Endodermal cell (in vitro differentiated cells): ENCODE measurements at regions not wholly inside any gene's neighbourhood (a gene's known extent, or its start where the extent isn't known, plus 50 kb on each side); places are given as distances from the start of the nearest gene placed in this dataset.
A peak's percentile ranks its signal among the peaks of the same experiment; 100 is the strongest.

Source experiments
- DNase-seq: peaks from one replicate; pipeline ENCODE4 v3.0.0-alpha.2; 2017
- H3K27ac ChIP-seq: 2 replicates; pipeline ENCODE4 v1.5.1; 2013; ENCODE audit warnings: mild to moderate bottlenecking, low read depth, low read length, moderate library complexity
- H3K27me3 ChIP-seq: 2 replicates; pipeline ENCODE4 v1.6.1; 2013; ENCODE audit warnings: mild to moderate bottlenecking, low read length, moderate library complexity; ENCODE audit not compliant: insufficient read depth, control insufficient read depth, poor library complexity, severe bottlenecking
- H3K36me3 ChIP-seq: 2 replicates; pipeline ENCODE4 v1.7.0; 2013; ENCODE audit warnings: mild to moderate bottlenecking, low read length, moderate library complexity; ENCODE audit not compliant: control insufficient read depth, insufficient read depth
- H3K4me1 ChIP-seq: one replicate; pipeline ENCODE4 v1.7.0; 2013; ENCODE audit warnings: low read length; ENCODE audit not compliant: control insufficient read depth, insufficient read depth
- H3K4me3 ChIP-seq: 2 replicates; pipeline ENCODE4 v1.5.1; 2013; ENCODE audit warnings: mild to moderate bottlenecking, low read length, moderate library complexity
- H3K9ac ChIP-seq: 2 replicates; pipeline ENCODE4 v1.6.1; 2013; ENCODE audit warnings: mild to moderate bottlenecking, low read length, moderate library complexity; ENCODE audit not compliant: poor library complexity, severe bottlenecking; ENCODE audit errors: extremely low read depth
- H3K9me3 ChIP-seq: 2 replicates; pipeline ENCODE4 v1.6.1; 2013; ENCODE audit warnings: mild to moderate bottlenecking, low read length, moderate library complexity; ENCODE audit not compliant: control insufficient read depth
- H3K27ac Mint-ChIP-seq: 2 replicates; pipeline ENCODE4 v1.8.0; 2020; ENCODE audit warnings: mixed read lengths
- H3K27me3 Mint-ChIP-seq: 2 replicates; pipeline ENCODE4 v1.8.0; 2021; ENCODE audit warnings: mild to moderate bottlenecking, mixed read lengths; ENCODE audit not compliant: insufficient read depth
- H3K36me3 Mint-ChIP-seq: 2 replicates; pipeline ENCODE4 v1.8.0; 2020; ENCODE audit warnings: low read depth, mixed read lengths
- H3K4me1 Mint-ChIP-seq: 2 replicates; pipeline ENCODE4 v1.8.0; 2020; ENCODE audit warnings: mixed read lengths
- H3K4me3 Mint-ChIP-seq: 2 replicates; pipeline ENCODE4 v1.8.0; 2020; ENCODE audit warnings: mild to moderate bottlenecking, moderate library complexity, mixed read lengths
- H3K9me3 Mint-ChIP-seq: 2 replicates; pipeline ENCODE4 v1.8.0; 2020; ENCODE audit warnings: mild to moderate bottlenecking, mixed read lengths
- WGBS, 2 experiments: methylation state at CpG; one replicate each; pipeline versions ENCODE4 v1.1.5 to v1.1.7; 2013; ENCODE audit warnings: missing lambda C conversion rate in 2 of 2, mixed read lengths in 1 of 2; ENCODE audit not compliant: insufficient coverage in 1 of 2, insufficient read length in 1 of 2; 5-methylcytosine and 5-hydroxymethylcytosine counted together
- TF ChIP-seq, protein P1 (sequence below): fragments of 200-600 bp; sonication (generic); conservative IDR thresholded peaks from 2 replicates; pipeline ENCODE4 v1.5.0; 2021; ENCODE audit warnings: antibody characterized with exemption, mild to moderate bottlenecking

DNA sequence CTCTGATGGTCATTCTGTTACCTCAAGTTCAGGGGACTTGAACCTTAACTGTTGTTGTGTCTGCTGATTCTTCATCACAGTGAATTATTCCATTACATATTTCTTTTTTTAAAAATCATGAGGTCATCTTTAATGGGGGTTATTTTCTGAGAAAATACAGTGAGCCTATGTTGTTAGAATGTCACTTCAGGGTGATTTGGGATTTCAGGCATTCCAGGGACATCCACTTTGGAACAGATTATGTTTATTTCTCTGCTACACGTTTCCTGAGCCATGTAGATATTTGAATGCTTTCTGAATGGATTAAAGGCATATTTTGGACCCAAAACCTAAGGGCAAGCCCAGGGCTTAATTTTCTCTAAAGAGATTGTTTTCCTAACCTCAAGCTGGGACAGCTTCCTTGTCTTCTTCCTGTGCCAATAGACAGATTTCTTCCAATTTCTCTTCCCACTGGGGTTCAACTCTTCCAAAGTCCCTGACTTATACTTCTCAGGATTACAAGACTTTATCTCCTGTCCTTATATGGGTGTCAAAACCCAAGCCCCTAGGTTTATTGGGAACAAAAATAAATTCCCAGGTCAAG, 271.7 kb downstream of the ARHGAP12 start:
- Histone ChIP-seq H3K27ac (no peak overlapping the region), H3K27me3 (no peaks in the 10 kb centered on the region), H3K9me3 (peaks cover 12% of the 10 kb centered on the region), H3K36me3 (no peaks in the 10 kb centered on the region), H3K4me3 (peak overlapping the region; percentile 22), H3K9ac (no peak overlapping the region), H3K4me1 (no peaks in the 10 kb centered on the region)
- H3K27ac Mint-ChIP-seq: no peak overlapping the region
- no peaks in the 10 kb centered on the region for H3K27me3 Mint-ChIP-seq
- WGBS, 2 experiments: 83 to 89% methylated on average over 1 of the region's 1 CpG
- no peaks in the 10 kb centered on the region for H3K9me3 Mint-ChIP-seq
- H3K4me3 Mint-ChIP-seq: no peak overlapping the region
- H3K36me3 Mint-ChIP-seq: no peaks in the 10 kb centered on the region
- H3K4me1 Mint-ChIP-seq: peaks cover 4% of the 10 kb centered on the region
- TF ChIP-seq, protein P1, sequence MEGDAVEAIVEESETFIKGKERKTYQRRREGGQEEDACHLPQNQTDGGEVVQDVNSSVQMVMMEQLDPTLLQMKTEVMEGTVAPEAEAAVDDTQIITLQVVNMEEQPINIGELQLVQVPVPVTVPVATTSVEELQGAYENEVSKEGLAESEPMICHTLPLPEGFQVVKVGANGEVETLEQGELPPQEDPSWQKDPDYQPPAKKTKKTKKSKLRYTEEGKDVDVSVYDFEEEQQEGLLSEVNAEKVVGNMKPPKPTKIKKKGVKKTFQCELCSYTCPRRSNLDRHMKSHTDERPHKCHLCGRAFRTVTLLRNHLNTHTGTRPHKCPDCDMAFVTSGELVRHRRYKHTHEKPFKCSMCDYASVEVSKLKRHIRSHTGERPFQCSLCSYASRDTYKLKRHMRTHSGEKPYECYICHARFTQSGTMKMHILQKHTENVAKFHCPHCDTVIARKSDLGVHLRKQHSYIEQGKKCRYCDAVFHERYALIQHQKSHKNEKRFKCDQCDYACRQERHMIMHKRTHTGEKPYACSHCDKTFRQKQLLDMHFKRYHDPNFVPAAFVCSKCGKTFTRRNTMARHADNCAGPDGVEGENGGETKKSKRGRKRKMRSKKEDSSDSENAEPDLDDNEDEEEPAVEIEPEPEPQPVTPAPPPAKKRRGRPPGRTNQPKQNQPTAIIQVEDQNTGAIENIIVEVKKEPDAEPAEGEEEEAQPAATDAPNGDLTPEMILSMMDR: no peak
- no peak for DNase-seq

GRCh38 chr10:31652038-31652437, 276.6 kb downstream of the ARHGAP12 start:
- Histone ChIP-seq H3K36me3 (no peaks in the 10 kb centered on the region), H3K9ac (no peak overlapping the region), H3K4me3 (no peak overlapping the region), H3K27me3 (no peaks in the 10 kb centered on the region), H3K27ac (no peak overlapping the region), H3K4me1 (no peaks in the 10 kb centered on the region), H3K9me3 (no peaks in the 10 kb centered on the region)
- Mint-ChIP-seq H3K4me3 (no peak overlapping the region), H3K9me3 (peaks cover 2% of the 10 kb centered on the region), H3K27me3 (no peaks in the 10 kb centered on the region), H3K4me1 (peaks cover 2% of the 10 kb centered on the region), H3K36me3 (no peaks in the 10 kb centered on the region), H3K27ac (no peak overlapping the region)
- WGBS, 2 experiments: 93% methylated on average over 1 of the region's 1 CpG; no CpG with 5 or more reads in 1 of the 2 experiments
- TF ChIP-seq, protein P1: no peak
- no peak for DNase-seq

GRCh38 chr10:31650010-31650409, 278.6 kb downstream of the ARHGAP12 start:
- Mint-ChIP-seq H3K27ac (no peak overlapping the region), H3K4me1 (no peaks in the 10 kb centered on the region), H3K27me3 (no peaks in the 10 kb centered on the region), H3K9me3 (peaks cover 2% of the 10 kb centered on the region), H3K36me3 (no peaks in the 10 kb centered on the region), H3K4me3 (no peak overlapping the region)
- H3K4me3 ChIP-seq: no peak overlapping the region
- H3K9ac ChIP-seq: no peak overlapping the region
- no peak for DNase-seq
- H3K27me3 ChIP-seq: no peaks in the 10 kb centered on the region
- TF ChIP-seq, protein P1: no peak
- no peaks in the 10 kb centered on the region for H3K9me3 ChIP-seq
- H3K27ac ChIP-seq: no peak overlapping the region
- no peaks in the 10 kb centered on the region for H3K36me3 ChIP-seq
- 88 to 90% methylated on average over 4 to 8 of the region's 8 CpGs for WGBS, 2 experiments
- no peaks in the 10 kb centered on the region for H3K4me1 ChIP-seq
